ENCODE measurements at regions not wholly inside any gene's neighbourhood (a gene's known extent, or its start where the extent isn't known, plus 50 kb on each side); places are given as distances from the start of the nearest gene placed in this dataset.

DNA sequence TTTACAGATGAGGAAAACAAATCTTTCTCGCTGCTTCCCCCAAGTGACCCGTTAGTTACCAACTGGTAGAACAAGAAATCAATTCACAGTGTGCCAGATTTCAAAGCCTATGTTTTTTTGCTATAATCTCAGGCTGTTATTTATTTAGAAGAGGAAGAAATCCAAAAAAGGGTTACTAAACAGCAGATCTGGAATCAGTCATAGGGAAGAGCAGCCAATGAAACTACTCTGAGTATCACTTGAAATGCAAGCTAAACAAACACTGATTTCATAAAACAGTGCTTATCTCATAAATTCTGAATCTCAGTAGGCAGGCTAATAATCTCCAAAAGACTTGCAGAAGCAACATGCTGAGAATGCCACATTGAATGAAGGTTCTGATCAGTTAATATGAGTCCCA, 829.5 kb upstream of the ACO1 start:
- TF ChIP-seq, protein P1, sequence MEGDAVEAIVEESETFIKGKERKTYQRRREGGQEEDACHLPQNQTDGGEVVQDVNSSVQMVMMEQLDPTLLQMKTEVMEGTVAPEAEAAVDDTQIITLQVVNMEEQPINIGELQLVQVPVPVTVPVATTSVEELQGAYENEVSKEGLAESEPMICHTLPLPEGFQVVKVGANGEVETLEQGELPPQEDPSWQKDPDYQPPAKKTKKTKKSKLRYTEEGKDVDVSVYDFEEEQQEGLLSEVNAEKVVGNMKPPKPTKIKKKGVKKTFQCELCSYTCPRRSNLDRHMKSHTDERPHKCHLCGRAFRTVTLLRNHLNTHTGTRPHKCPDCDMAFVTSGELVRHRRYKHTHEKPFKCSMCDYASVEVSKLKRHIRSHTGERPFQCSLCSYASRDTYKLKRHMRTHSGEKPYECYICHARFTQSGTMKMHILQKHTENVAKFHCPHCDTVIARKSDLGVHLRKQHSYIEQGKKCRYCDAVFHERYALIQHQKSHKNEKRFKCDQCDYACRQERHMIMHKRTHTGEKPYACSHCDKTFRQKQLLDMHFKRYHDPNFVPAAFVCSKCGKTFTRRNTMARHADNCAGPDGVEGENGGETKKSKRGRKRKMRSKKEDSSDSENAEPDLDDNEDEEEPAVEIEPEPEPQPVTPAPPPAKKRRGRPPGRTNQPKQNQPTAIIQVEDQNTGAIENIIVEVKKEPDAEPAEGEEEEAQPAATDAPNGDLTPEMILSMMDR (IDR thresholded peaks at IDR 0.05; ENCODE audit: control extremely low read depth in 1 of 3, insufficient read depth in 1 of 3, low read depth in 1 of 3, low read length in 3 of 3), result no peak
- no peak for TF ChIP-seq POLR2A (IDR thresholded peaks at IDR 0.05; ENCODE audit: control extremely low read depth in 1 of 2, low read depth in 2 of 2, low read length in 2 of 2)
- TF ChIP-seq TAF1 (IDR thresholded peaks at IDR 0.05; ENCODE audit: low read depth, low read length), result no peak
- TF ChIP-seq CHD1 (IDR thresholded peaks at IDR 0.05; ENCODE audit: low read depth, low read length), result no peak
- no peak for TF ChIP-seq MAFK (IDR thresholded peaks at IDR 0.05; ENCODE audit: low read depth, low read length)
- TF ChIP-seq, protein P2, sequence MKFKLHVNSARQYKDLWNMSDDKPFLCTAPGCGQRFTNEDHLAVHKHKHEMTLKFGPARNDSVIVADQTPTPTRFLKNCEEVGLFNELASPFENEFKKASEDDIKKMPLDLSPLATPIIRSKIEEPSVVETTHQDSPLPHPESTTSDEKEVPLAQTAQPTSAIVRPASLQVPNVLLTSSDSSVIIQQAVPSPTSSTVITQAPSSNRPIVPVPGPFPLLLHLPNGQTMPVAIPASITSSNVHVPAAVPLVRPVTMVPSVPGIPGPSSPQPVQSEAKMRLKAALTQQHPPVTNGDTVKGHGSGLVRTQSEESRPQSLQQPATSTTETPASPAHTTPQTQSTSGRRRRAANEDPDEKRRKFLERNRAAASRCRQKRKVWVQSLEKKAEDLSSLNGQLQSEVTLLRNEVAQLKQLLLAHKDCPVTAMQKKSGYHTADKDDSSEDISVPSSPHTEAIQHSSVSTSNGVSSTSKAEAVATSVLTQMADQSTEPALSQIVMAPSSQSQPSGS (IDR thresholded peaks at IDR 0.05; ENCODE audit: low read length), result no peak
- TF ChIP-seq TEAD4 (IDR thresholded peaks at IDR 0.05; ENCODE audit: low read depth, low read length), result no peak
- TF ChIP-seq EZH2 (IDR thresholded peaks at IDR 0.05; ENCODE audit: low read depth, low read length, severe bottlenecking), result no peak
- TF ChIP-seq CBX8 (IDR thresholded peaks at IDR 0.05; ENCODE audit: borderline replicate concordance, low read depth, low read length), result no peak
- no peak for TF ChIP-seq RFX5 (IDR thresholded peaks at IDR 0.05; ENCODE audit: borderline replicate concordance, low read depth, low read length)
- TF ChIP-seq HDAC2 (IDR thresholded peaks at IDR 0.05; ENCODE audit: borderline replicate concordance in 1 of 2, low read depth in 2 of 2, low read length in 2 of 2), result no peak
- TF ChIP-seq JUND (IDR thresholded peaks at IDR 0.05; ENCODE audit: low read length), result no peak
- TF ChIP-seq CEBPB (IDR thresholded peaks at IDR 0.05; ENCODE audit: low read depth, low read length), result no peak
- no peak for TF ChIP-seq SRF (IDR thresholded peaks at IDR 0.05; ENCODE audit: low read depth, low read length)
